ENCODE measurements at regions not wholly inside any gene's neighbourhood (a gene's known extent, or its start where the extent isn't known, plus 50 kb on each side); places are given as distances from the start of the nearest gene placed in this dataset.

DNA sequence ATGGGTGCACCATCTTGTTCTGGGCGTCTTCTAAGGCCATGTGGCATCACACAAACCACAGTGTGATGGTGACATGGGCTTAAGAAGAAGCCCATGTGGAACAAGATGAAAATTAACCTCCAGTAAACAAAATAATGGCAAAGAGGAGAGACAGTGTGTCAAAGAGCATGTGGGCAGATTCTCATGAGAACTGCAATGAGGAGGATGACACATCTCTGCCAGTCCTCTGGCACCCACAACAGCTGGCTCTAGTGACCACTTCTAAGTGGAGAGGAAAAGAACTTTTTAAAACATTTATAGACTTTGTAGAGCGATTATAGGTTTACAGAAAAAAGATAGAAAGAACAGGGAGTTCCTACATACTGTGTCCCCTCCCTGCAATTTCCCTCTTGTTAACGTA, 401.4 kb downstream of the ATP23 start:
- Histone ChIP-seq H3K36me3 (ENCODE audit: insufficient read depth, low read length) (no peaks in the 10 kb centered on the region), H3K27ac (ENCODE audit: low read depth, low read length) (no peak overlapping the region)
- WGBS: 100% methylated on average over 2 of the region's 3 CpGs

GRCh38 chr12:58346032-58346632, 404.8 kb downstream of the ATP23 start:
- H3K4me3 ChIP-seq (ENCODE audit: low read length): no peak overlapping the region
- H3K27me3 ChIP-seq (ENCODE audit: insufficient read depth, low read length): no peaks in the 10 kb centered on the region
- no peaks in the 10 kb centered on the region for H3K36me3 ChIP-seq (ENCODE audit: insufficient read depth, low read length)
- no peak overlapping the region for H3K27ac ChIP-seq (ENCODE audit: low read depth, low read length)
- WGBS: 50% methylated on average over 6 of the region's 7 CpGs
- no peak overlapping the region for H3K9ac ChIP-seq (ENCODE audit: low read depth, low read length)
- no peaks in the 10 kb centered on the region for H3K9me3 ChIP-seq (ENCODE audit: insufficient read depth, low read depth, low read length)
- H3K4me1 ChIP-seq (ENCODE audit: insufficient read depth, low read length): no peaks in the 10 kb centered on the region

More for the DNA sequence above, 401.4 kb downstream of the ATP23 start:
- Histone ChIP-seq H3K4me1 (ENCODE audit: insufficient read depth, low read length) (no peaks in the 10 kb centered on the region), H3K9me3 (ENCODE audit: insufficient read depth, low read depth, low read length) (no peaks in the 10 kb centered on the region), H3K9ac (ENCODE audit: low read depth, low read length) (no peak overlapping the region), H3K4me3 (ENCODE audit: low read length) (no peak overlapping the region), H3K27me3 (ENCODE audit: insufficient read depth, low read length) (no peaks in the 10 kb centered on the region)

GRCh38 chr12:58347188-58347587, 405.8 kb downstream of the ATP23 start:
- Histone ChIP-seq H3K4me3 (ENCODE audit: low read length) (no peak overlapping the region), H3K27me3 (ENCODE audit: insufficient read depth, low read length) (no peaks in the 10 kb centered on the region), H3K4me1 (ENCODE audit: insufficient read depth, low read length) (no peaks in the 10 kb centered on the region), H3K9ac (ENCODE audit: low read depth, low read length) (no peak overlapping the region), H3K36me3 (ENCODE audit: insufficient read depth, low read length) (no peaks in the 10 kb centered on the region), H3K9me3 (ENCODE audit: insufficient read depth, low read depth, low read length) (no peaks in the 10 kb centered on the region), H3K27ac (ENCODE audit: low read depth, low read length) (no peak overlapping the region)
- WGBS: 91% methylated on average over 2 of the region's 2 CpGs

DNA sequence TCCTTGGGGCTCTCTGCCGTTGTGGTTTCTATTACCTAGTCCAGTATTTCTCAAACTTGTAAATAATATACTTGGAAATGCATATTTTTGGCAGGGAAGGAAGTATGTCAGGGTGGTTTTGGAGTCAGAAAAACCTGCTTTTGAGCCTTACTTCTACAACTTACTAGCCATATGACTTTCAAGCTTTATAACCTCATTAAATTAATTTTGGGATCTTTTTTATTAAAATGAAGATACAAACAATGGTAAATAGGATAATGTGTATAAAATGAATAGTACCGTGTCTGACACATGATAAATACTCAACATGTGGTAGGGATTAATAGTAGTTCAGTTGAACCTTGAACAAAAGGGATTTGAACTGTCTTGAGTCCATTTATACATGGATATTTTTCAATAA, 406.3 kb downstream of the ATP23 start:
- no peaks in the 10 kb centered on the region for H3K9me3 ChIP-seq (ENCODE audit: insufficient read depth, low read depth, low read length)
- no peaks in the 10 kb centered on the region for H3K27me3 ChIP-seq (ENCODE audit: insufficient read depth, low read length)
- 100% methylated on average over 1 of the region's 2 CpGs for WGBS
- H3K4me1 ChIP-seq (ENCODE audit: insufficient read depth, low read length): no peaks in the 10 kb centered on the region
- no peak overlapping the region for H3K4me3 ChIP-seq (ENCODE audit: low read length)
- H3K27ac ChIP-seq (ENCODE audit: low read depth, low read length): no peak overlapping the region
- H3K9ac ChIP-seq (ENCODE audit: low read depth, low read length): no peak overlapping the region
- H3K36me3 ChIP-seq (ENCODE audit: insufficient read depth, low read length): no peaks in the 10 kb centered on the region

DNA sequence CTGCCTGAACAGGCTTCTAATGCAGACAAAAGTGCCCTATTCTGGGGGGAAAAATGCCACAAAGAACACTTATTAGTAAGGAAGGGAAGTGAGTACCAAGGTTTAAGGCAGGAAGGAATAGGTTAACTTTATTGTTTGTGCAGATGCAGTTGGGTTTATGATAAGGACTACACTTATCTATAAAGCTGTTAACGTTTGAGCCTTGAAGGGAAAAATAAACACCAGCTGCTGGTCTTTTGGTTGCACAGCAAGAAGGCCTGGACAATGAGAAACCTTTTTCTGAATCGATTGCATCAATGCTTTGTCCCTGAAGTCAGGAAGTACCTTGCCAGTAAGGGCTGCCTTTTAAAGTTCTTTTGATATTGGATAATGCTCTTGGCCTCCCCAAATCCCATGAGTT, 407.8 kb downstream of the ATP23 start:
- Histone ChIP-seq H3K27ac (ENCODE audit: low read depth, low read length) (no peak overlapping the region), H3K9me3 (ENCODE audit: insufficient read depth, low read depth, low read length) (no peaks in the 10 kb centered on the region), H3K36me3 (ENCODE audit: insufficient read depth, low read length) (no peaks in the 10 kb centered on the region), H3K4me1 (ENCODE audit: insufficient read depth, low read length) (no peaks in the 10 kb centered on the region), H3K4me3 (ENCODE audit: low read length) (no peak overlapping the region), H3K27me3 (ENCODE audit: insufficient read depth, low read length) (no peaks in the 10 kb centered on the region), H3K9ac (ENCODE audit: low read depth, low read length) (no peak overlapping the region)
- 84% methylated on average over 2 of the region's 2 CpGs for WGBS

DNA sequence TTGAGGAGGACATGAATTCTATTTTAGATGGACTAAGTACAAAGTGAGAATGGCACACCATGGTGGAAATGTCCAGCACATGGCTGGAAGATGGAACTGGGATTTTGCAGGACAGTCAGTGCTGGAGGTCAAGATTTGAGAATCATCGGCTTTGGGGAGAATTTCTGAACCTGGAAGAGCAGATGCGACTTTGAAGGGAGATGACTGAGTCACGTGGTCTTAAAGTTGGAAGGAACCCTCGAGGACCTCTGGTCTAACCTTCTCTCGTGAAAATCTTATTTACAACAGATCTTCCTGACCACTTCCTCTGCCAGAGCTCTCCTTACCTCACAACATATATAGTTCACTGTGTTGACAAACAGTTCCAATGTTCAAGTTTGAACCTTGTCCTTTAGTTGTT, 415.4 kb downstream of the ATP23 start:
- no peaks in the 10 kb centered on the region for H3K9me3 ChIP-seq (ENCODE audit: insufficient read depth, low read depth, low read length)
- H3K27ac ChIP-seq (ENCODE audit: low read depth, low read length): no peak overlapping the region
- no peak overlapping the region for H3K9ac ChIP-seq (ENCODE audit: low read depth, low read length)
- no peaks in the 10 kb centered on the region for H3K36me3 ChIP-seq (ENCODE audit: insufficient read depth, low read length)
- H3K4me3 ChIP-seq (ENCODE audit: low read length): no peak overlapping the region
- no peaks in the 10 kb centered on the region for H3K27me3 ChIP-seq (ENCODE audit: insufficient read depth, low read length)
- WGBS: 94% methylated on average over 5 of the region's 5 CpGs
- no peaks in the 10 kb centered on the region for H3K4me1 ChIP-seq (ENCODE audit: insufficient read depth, low read length)

- Histone ChIP-seq H3K27me3 (ENCODE audit: insufficient read depth, low read length) (no peaks in the 10 kb centered on the region), H3K9me3 (ENCODE audit: insufficient read depth, low read depth, low read length) (no peaks in the 10 kb centered on the region), H3K9ac (ENCODE audit: low read depth, low read length) (no peak overlapping the region), H3K36me3 (ENCODE audit: insufficient read depth, low read length) (no peaks in the 10 kb centered on the region), H3K27ac (ENCODE audit: low read depth, low read length) (no peak overlapping the region), H3K4me1 (ENCODE audit: insufficient read depth, low read length) (no peaks in the 10 kb centered on the region), H3K4me3 (ENCODE audit: low read length) (no peak overlapping the region)
- no CpG with 5 or more reads among the region's 2 CpGs for WGBS
Measured at GRCh38 chr12:58357511-58357910, 416.1 kb downstream of the ATP23 start.

DNA sequence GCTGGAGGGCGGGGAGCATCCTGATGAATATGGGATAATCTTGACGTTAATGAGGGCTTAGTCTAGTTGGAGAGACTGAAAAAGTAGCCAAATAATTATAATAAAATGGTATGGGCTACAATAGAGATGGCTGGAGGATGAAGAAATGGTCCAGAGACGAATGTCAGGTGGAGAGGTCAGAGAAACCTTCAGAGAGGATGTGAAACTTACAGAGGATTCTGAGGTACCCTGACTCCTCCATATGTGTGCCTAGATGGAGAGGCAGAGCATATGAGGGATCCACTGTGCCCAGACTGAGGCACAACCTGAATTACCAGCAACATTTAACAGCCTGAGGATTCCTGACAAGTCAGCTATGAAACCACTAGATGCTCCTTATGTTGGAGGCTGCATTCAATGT, 417.0 kb downstream of the ATP23 start:
- Histone ChIP-seq H3K4me3 (ENCODE audit: low read length) (no peak overlapping the region), H3K4me1 (ENCODE audit: insufficient read depth, low read length) (no peaks in the 10 kb centered on the region), H3K27ac (ENCODE audit: low read depth, low read length) (no peak overlapping the region), H3K9me3 (ENCODE audit: insufficient read depth, low read depth, low read length) (no peaks in the 10 kb centered on the region), H3K27me3 (ENCODE audit: insufficient read depth, low read length) (no peaks in the 10 kb centered on the region), H3K9ac (ENCODE audit: low read depth, low read length) (no peak overlapping the region), H3K36me3 (ENCODE audit: insufficient read depth, low read length) (no peaks in the 10 kb centered on the region)
- WGBS: 90% methylated on average over 3 of the region's 3 CpGs

DNA sequence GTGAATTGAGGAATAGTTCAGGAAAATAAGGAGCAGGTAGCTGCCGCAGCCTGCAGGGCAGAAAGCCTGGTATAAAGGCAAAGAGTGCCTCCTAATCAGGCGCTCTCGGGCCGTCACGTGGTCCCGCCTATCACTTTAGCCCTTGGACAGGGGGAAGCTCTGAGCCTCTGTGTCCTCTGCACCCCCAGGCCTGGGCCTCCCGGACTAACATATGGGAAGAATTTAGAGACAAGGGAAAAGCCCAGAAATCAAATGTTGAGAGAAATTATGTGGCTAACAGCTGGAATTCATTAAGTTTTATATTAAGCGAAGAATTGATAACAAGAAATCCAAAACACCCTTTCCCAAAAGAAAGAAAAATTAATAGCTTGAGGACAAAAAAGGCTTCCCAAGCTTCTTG, 417.7 kb downstream of the ATP23 start:
- no peak overlapping the region for H3K4me3 ChIP-seq (ENCODE audit: low read length)
- WGBS: 91% methylated on average over 8 of the region's 8 CpGs
- no peaks in the 10 kb centered on the region for H3K4me1 ChIP-seq (ENCODE audit: insufficient read depth, low read length)
- H3K9ac ChIP-seq (ENCODE audit: low read depth, low read length): no peak overlapping the region
- H3K27me3 ChIP-seq (ENCODE audit: insufficient read depth, low read length): no peaks in the 10 kb centered on the region
- H3K27ac ChIP-seq (ENCODE audit: low read depth, low read length): no peak overlapping the region
- H3K9me3 ChIP-seq (ENCODE audit: insufficient read depth, low read depth, low read length): no peaks in the 10 kb centered on the region
- no peaks in the 10 kb centered on the region for H3K36me3 ChIP-seq (ENCODE audit: insufficient read depth, low read length)

DNA sequence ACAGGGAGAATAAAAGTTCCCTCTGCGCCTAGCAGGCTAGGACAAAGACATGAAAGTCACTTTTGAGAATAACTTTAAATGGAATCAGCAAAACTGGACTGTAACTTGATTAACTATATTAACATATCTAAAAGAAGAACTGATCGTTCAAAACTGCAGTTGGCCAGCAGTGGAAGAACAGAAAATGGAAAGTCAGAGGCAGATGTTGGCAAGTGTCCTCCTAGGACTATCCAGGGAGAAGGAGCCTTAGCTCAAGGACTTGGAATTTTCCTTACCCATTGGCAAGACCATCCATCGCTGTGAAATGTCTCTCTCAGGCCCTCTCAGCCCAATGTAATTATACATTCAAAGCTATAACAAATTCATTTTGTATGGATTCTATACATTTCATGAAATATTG, 419.7 kb downstream of the ATP23 start:
- WGBS: 79% methylated on average over 3 of the region's 3 CpGs
- Histone ChIP-seq H3K4me1 (ENCODE audit: insufficient read depth, low read length) (no peaks in the 10 kb centered on the region), H3K4me3 (ENCODE audit: low read length) (no peak overlapping the region), H3K36me3 (ENCODE audit: insufficient read depth, low read length) (no peaks in the 10 kb centered on the region), H3K27me3 (ENCODE audit: insufficient read depth, low read length) (no peaks in the 10 kb centered on the region), H3K9ac (ENCODE audit: low read depth, low read length) (no peak overlapping the region), H3K9me3 (ENCODE audit: insufficient read depth, low read depth, low read length) (no peaks in the 10 kb centered on the region), H3K27ac (ENCODE audit: low read depth, low read length) (no peak overlapping the region)

DNA sequence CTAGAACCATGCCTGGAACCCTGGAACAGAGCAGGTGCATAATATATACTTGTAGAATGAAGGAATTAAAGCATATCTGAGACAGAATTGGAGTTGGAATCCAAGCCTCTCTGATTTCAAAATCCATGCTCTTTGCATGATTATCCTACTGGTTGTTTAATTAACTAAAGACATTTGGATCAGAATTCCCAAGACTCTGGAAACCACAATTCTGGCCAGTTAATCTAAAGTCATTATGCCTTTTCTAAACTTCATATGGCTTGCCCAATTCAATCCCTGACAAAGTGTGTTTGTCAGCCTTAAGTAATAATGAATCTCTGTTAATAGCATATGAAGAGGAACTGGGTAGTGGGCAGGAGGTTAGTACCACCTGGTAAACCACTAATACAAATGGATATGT, 422.6 kb downstream of the ATP23 start:
- no peaks in the 10 kb centered on the region for H3K9me3 ChIP-seq (ENCODE audit: insufficient read depth, low read depth, low read length)
- H3K4me3 ChIP-seq (ENCODE audit: low read length): no peak overlapping the region
- H3K9ac ChIP-seq (ENCODE audit: low read depth, low read length): no peak overlapping the region
- no peak overlapping the region for H3K27ac ChIP-seq (ENCODE audit: low read depth, low read length)
- H3K27me3 ChIP-seq (ENCODE audit: insufficient read depth, low read length): no peaks in the 10 kb centered on the region
- no peaks in the 10 kb centered on the region for H3K4me1 ChIP-seq (ENCODE audit: insufficient read depth, low read length)
- H3K36me3 ChIP-seq (ENCODE audit: insufficient read depth, low read length): no peaks in the 10 kb centered on the region

DNA sequence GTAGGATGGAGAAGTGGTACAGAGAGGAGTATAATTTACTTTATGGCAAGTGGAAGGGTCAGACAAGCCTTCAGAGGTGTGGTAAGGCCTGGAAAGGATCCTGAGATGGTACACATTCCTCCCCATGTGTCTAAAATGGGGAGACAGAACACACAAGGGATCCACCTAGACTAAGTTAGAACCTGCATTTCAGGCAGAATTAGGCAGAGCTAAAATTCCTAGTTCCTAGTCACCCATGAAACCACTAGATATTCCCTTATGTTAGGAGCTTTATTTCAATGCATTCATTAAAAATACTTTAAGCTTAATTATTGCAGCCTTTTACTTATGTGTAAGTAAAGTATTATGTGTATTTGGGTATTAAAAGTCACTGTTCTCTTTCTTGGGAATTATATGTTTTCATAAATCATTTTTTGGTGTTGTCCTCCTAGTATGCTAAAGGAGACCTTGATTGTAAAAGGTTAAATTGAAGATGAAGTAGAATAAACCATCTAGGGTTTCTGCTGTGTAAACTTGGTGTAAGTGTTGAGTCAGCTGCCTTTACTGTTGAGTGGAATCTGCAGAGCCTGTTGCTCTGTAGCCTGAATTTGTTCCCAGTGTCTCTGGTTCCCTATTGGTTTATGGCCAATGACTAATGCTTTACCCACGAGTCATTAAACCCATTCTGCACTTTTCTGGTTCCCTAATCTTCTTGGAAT, 423.2 kb downstream of the ATP23 start:
- Histone ChIP-seq H3K4me1 (ENCODE audit: insufficient read depth, low read length) (no peaks in the 10 kb centered on the region), H3K27ac (ENCODE audit: low read depth, low read length) (no peak overlapping the region), H3K4me3 (ENCODE audit: low read length) (no peak overlapping the region), H3K9me3 (ENCODE audit: insufficient read depth, low read depth, low read length) (no peaks in the 10 kb centered on the region), H3K27me3 (ENCODE audit: insufficient read depth, low read length) (no peaks in the 10 kb centered on the region), H3K9ac (ENCODE audit: low read depth, low read length) (no peak overlapping the region), H3K36me3 (ENCODE audit: insufficient read depth, low read length) (no peaks in the 10 kb centered on the region)
- 47% methylated on average over 1 of the region's 1 CpG for WGBS
